Panc1 (cell line): ENCODE measurements at regions not wholly inside any gene's neighbourhood (a gene's known extent, or its start where the extent isn't known, plus 50 kb on each side); places are given as distances from the start of the nearest gene placed in this dataset.

ENCODE experiments used
- SIN3A ChIP-seq: IDR thresholded peaks from 2 replicates; pipeline ENCODE4 v1.6.1; 2012; ENCODE audit warnings: low read depth, mild to moderate bottlenecking, low read length, moderate library complexity, borderline replicate concordance; ENCODE audit not compliant: insufficient read depth
- TF ChIP-seq, protein P1 (sequence below): fragments of 450-650 bp; IDR thresholded peaks from 2 replicates; pipeline ENCODE4 v1.5.1; 2017; ENCODE audit warnings: mild to moderate bottlenecking

DNA sequence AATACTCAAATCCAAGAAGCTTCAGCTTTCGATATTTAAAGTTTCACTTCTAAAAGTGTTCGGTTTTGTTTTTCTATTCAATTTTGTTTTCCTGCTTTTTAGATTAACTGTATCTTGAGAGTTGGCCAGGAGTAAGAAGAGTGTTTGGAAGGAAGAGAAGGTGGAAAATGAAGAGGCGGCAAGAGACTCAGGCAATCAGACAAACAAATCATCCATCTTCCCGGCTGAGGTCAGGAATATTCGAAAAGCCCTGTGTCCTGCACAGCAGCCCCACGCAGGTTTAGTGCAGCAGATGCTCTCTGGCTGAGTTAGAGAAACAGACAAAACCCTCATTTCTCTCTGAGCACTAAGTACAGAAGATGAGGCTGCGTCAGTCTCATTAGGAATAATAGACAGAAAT is 330.3 kb upstream of the NOCT start:
- TF ChIP-seq, protein P1, sequence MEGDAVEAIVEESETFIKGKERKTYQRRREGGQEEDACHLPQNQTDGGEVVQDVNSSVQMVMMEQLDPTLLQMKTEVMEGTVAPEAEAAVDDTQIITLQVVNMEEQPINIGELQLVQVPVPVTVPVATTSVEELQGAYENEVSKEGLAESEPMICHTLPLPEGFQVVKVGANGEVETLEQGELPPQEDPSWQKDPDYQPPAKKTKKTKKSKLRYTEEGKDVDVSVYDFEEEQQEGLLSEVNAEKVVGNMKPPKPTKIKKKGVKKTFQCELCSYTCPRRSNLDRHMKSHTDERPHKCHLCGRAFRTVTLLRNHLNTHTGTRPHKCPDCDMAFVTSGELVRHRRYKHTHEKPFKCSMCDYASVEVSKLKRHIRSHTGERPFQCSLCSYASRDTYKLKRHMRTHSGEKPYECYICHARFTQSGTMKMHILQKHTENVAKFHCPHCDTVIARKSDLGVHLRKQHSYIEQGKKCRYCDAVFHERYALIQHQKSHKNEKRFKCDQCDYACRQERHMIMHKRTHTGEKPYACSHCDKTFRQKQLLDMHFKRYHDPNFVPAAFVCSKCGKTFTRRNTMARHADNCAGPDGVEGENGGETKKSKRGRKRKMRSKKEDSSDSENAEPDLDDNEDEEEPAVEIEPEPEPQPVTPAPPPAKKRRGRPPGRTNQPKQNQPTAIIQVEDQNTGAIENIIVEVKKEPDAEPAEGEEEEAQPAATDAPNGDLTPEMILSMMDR = no peak
- no peak for TF ChIP-seq SIN3A
